Psoas muscle (tissue), 7 donors: ENCODE measurements at regions not wholly inside any gene's neighbourhood (a gene's known extent, or its start where the extent isn't known, plus 50 kb on each side); places are given as distances from the start of the nearest gene placed in this dataset.

Experiments used
- ATAC-seq, 4 donors: fragments of 200-7000 bp; cut with Tn5 transposase; one replicate each; pipeline ENCODE4 v1.9.1; 2020; ENCODE audit warnings: moderate library complexity in 3 of 4, mild to moderate bottlenecking in 2 of 4
- DNase-seq, 2 donors: peaks; one replicate each; pipeline ENCODE4 v3.0.0-alpha.2; 2020
- H3K27ac ChIP-seq: fragments of 200-600 bp; one replicate; pipeline ENCODE4 v1.8.0; 2022
- H3K27me3 ChIP-seq, 3 donors: fragments of 200-600 bp in 1 of 3; one replicate each; pipeline versions ENCODE4 v1.6.1 to v1.8.0; 2013 to 2022; ENCODE audit warnings: low read length in 2 of 3, mild to moderate bottlenecking in 2 of 3, moderate library complexity in 1 of 3; ENCODE audit not compliant: insufficient read depth in 3 of 3
- H3K36me3 ChIP-seq, 2 donors: fragments of 200-600 bp in 1 of 2; one replicate each; pipeline versions ENCODE4 v1.6.1 to v1.8.0; 2013 to 2022; ENCODE audit warnings: low read depth in 1 of 2, mild to moderate bottlenecking in 1 of 2, moderate library complexity in 1 of 2; ENCODE audit not compliant: insufficient read depth in 1 of 2
- H3K4me1 ChIP-seq: fragments of 200-600 bp; one replicate; pipeline ENCODE4 v1.8.0; 2022
- H3K4me3 ChIP-seq: fragments of 200-600 bp; one replicate; pipeline ENCODE4 v1.8.0; 2022; ENCODE audit warnings: mild to moderate bottlenecking
- H3K9me3 ChIP-seq: fragments of 200-600 bp; one replicate; pipeline ENCODE4 v1.8.0; 2022
- WGBS, 3 donors: extraction: QIAGEN DNeasy Blood & Tissue Kit; methylation state at CpG; one replicate each; pipeline versions ENCODE4 v1.1.6 to v1.1.7; 2013; 5-methylcytosine and 5-hydroxymethylcytosine counted together
- intact Hi-C, 2 donors: fragments of 100-400 bp; cut with DNase I; formaldehyde crosslinking; loops; one replicate each; pipeline versions ENCODE4 v1.11.0 to v1.14.2; 2022
- TF ChIP-seq, protein P1 (sequence below): fragments of 200-600 bp; IDR thresholded peaks from one replicate; pipeline ENCODE4 v1.8.0; 2022; ENCODE audit warnings: antibody characterized with exemption
- donor health status: healthy with polysubstance abuse.
- donor health status: DM: no; HTN: no; CAD: no; lungs with moderate emphysema.
- donor health status: Bipolar disorder and iron deficiency.
- donor health status: healthy.
- donor health status: DM: yes; HTN: yes; CAD: no.
- donor health status: DM: no; HTN: no; CAD: no.
- donor health status: DM: yes; HTN: yes; CAD: no.

GRCh38 chr5:164470312-164470711, 964.9 kb downstream of the MAT2B start:
- no peak overlapping the region for H3K4me3 ChIP-seq
- DNase-seq (no peak), ATAC-seq (no peak)
- H3K27ac ChIP-seq, result no peak overlapping the region
- intact Hi-C loops, result no loop called here
- H3K27me3 ChIP-seq, result no peaks in the 10 kb centered on the region
- TF ChIP-seq, protein P1, sequence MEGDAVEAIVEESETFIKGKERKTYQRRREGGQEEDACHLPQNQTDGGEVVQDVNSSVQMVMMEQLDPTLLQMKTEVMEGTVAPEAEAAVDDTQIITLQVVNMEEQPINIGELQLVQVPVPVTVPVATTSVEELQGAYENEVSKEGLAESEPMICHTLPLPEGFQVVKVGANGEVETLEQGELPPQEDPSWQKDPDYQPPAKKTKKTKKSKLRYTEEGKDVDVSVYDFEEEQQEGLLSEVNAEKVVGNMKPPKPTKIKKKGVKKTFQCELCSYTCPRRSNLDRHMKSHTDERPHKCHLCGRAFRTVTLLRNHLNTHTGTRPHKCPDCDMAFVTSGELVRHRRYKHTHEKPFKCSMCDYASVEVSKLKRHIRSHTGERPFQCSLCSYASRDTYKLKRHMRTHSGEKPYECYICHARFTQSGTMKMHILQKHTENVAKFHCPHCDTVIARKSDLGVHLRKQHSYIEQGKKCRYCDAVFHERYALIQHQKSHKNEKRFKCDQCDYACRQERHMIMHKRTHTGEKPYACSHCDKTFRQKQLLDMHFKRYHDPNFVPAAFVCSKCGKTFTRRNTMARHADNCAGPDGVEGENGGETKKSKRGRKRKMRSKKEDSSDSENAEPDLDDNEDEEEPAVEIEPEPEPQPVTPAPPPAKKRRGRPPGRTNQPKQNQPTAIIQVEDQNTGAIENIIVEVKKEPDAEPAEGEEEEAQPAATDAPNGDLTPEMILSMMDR, result no peak
- no peaks in the 10 kb centered on the region for H3K4me1 ChIP-seq
- no peaks in the 10 kb centered on the region for H3K36me3 ChIP-seq
- H3K9me3 ChIP-seq, result no peaks in the 10 kb centered on the region
- 50 to 75% (median 62%) methylated on average over 1 of the region's 1 CpG for WGBS, 3 donors

DNA sequence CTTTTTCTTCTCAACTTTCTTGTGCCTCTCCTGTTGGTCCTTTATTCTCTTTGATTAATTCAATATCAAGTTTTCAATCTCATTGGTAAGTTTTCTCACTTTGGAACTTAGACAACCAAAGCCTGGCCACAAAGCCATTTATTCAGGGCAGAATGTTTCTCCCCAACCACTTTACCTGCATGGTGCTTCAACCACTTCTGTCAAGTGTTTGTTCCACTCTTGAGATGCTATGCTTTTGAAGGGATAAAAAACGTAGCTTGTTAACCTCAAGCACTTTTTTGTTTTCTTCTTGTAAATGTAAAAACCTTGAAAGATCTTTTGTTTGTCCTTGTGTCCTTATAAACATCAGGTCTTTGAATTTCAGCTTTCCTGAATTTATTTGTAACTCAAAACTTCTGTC, 966.7 kb downstream of the MAT2B start:
- TF ChIP-seq, protein P1, result no peak
- ATAC-seq, result no peak
- intact Hi-C loops, result no loop called here
- Histone ChIP-seq H3K4me3 (no peak overlapping the region), H3K27ac (no peak overlapping the region), H3K9me3 (no peaks in the 10 kb centered on the region), H3K4me1 (no peaks in the 10 kb centered on the region), H3K36me3 (no peaks in the 10 kb centered on the region), H3K27me3 (no peaks in the 10 kb centered on the region)
- WGBS, 3 donors, result 74 to 86% (median 80%) methylated on average over 1 of the region's 1 CpG
- no peak for DNase-seq

DNA sequence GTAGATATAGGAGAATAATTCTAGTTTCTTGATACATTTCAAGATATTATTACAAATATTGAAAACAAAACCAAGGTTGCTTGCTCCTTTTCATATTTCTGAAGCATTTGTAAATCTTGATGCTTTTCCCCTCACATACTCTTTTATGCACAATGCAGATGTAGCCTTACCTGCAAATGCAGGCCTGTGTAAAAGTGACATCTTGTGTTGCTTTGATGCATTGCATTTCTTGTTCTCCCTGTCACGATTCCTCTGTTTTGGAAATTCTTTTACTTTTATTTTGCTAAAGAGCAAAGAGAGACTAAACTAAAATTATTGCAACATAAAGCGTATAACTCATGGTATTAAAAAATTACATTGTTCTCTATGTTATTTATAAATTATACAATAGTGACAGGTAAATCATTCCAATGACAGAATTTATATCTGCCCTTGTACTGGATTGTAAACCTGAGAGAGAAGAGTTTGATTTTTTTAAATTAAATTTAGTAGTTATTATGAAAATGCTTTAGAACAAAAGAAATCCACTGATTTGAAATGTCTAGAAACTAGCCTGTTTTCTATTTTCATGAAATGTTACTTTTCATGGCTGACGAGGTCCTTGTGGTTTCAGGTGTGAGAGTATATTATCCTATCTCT, 970.0 kb downstream of the MAT2B start:
- TF ChIP-seq, protein P1, result no peak
- no peak overlapping the region for H3K4me3 ChIP-seq
- H3K36me3 ChIP-seq, result no peaks in the 10 kb centered on the region
- DNase-seq (no peak), ATAC-seq (no peak)
- no peaks in the 10 kb centered on the region for H3K27me3 ChIP-seq
- H3K27ac ChIP-seq, result no peak overlapping the region
- H3K9me3 ChIP-seq, result no peaks in the 10 kb centered on the region
- intact Hi-C loops, result no loop called here
- 71 to 76% (median 75%) methylated on average over 3 of the region's 3 CpGs for WGBS, 3 donors
- H3K4me1 ChIP-seq, result no peaks in the 10 kb centered on the region

DNA sequence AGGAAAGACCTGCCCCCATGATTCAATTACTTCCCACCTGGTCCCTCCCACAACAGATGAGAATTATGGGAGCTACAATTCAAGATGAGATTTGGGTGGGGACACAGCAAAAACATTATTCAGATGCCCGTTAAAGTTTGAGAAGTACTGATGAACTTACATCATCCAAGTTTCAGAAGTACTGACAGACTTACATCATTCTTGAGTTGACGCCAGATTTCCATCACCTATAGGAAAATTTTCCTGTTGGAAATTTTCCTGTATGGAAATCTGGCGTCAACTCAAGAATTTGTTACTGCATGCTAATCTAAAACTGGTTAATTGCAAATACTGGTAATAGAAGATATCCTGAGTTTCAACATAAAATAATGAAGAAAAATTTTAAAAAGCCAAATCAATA, 975.9 kb downstream of the MAT2B start:
- 75 to 84% (median 82%) methylated on average over 3 of the region's 3 CpGs for WGBS, 3 donors

More for the DNA sequence above, 975.9 kb downstream of the MAT2B start:
- intact Hi-C loops, result no loop called here
- DNase-seq (no peak), ATAC-seq (no peak)
- TF ChIP-seq, protein P1, result no peak
- H3K4me3 ChIP-seq, result no peak overlapping the region
- no peaks in the 10 kb centered on the region for H3K4me1 ChIP-seq
- no peaks in the 10 kb centered on the region for H3K27me3 ChIP-seq
- no peaks in the 10 kb centered on the region for H3K36me3 ChIP-seq
- no peaks in the 10 kb centered on the region for H3K9me3 ChIP-seq
- H3K27ac ChIP-seq, result no peak overlapping the region
